CD4-positive, alpha-beta T cell treated with Interleukin-4 for 4 hours (primary cell): ENCODE measurements at regions not wholly inside any gene's neighbourhood (a gene's known extent, or its start where the extent isn't known, plus 50 kb on each side); places are given as distances from the start of the nearest gene placed in this dataset.

Experiments used
- DNase-seq: peaks from one replicate; pipeline ENCODE4 v3.0.0-alpha.2; 2020

- DNase-seq, result no peak
Measured at GRCh38 chr1:221109930-221110329, 230.7 kb downstream of the HLX start.

- no peak for DNase-seq
Measured at GRCh38 chr1:221117133-221117532, 237.9 kb downstream of the HLX start.

- DNase-seq, result no peak
Measured at GRCh38 chr1:221117548-221117951, 238.3 kb downstream of the HLX start.

GRCh38 chr1:221118176-221118937 lies 239.1 kb downstream of the HLX start:
- no peak for DNase-seq

GRCh38 chr1:221118938-221119320 lies 239.7 kb downstream of the HLX start:
- no peak for DNase-seq

- DNase-seq, result no peak
Measured at GRCh38 chr1:221122501-221122900, 243.3 kb downstream of the HLX start.

GRCh38 chr1:221125976-221126375 lies 246.7 kb downstream of the HLX start:
- no peak for DNase-seq

GRCh38 chr1:221137666-221138065 lies 258.4 kb downstream of the HLX start:
- no peak for DNase-seq

- DNase-seq, result no peak
Measured at GRCh38 chr1:221138516-221138915, 259.3 kb downstream of the HLX start.

GRCh38 chr1:221139991-221140390 lies 260.7 kb downstream of the HLX start:
- DNase-seq, result no peak

- no peak for DNase-seq
Measured at GRCh38 chr1:221141096-221141495, 261.9 kb downstream of the HLX start.

- DNase-seq, result no peak
Measured at GRCh38 chr1:221141606-221142285, 262.5 kb downstream of the HLX start.

- DNase-seq, result no peak
Measured at GRCh38 chr1:221148660-221149059, 269.4 kb downstream of the HLX start.

GRCh38 chr1:221149111-221149510 lies 269.9 kb downstream of the HLX start:
- no peak for DNase-seq

GRCh38 chr1:221149555-221150075 lies 270.4 kb downstream of the HLX start:
- DNase-seq, result no peak

GRCh38 chr1:221150996-221151395 lies 271.8 kb downstream of the HLX start:
- no peak for DNase-seq

- no peak for DNase-seq
Measured at GRCh38 chr1:221154932-221155331, 275.7 kb downstream of the HLX start.

GRCh38 chr1:221157026-221157761 lies 278.0 kb downstream of the HLX start:
- DNase-seq, result no peak

- no peak for DNase-seq
Measured at GRCh38 chr1:221159608-221160007, 280.4 kb downstream of the HLX start.

- no peak for DNase-seq
Measured at GRCh38 chr1:221161571-221162041, 282.4 kb downstream of the HLX start.

- DNase-seq, result no peak
Measured at GRCh38 chr1:221162352-221162751, 283.1 kb downstream of the HLX start.

- DNase-seq, result no peak
Measured at GRCh38 chr1:221162939-221163338, 283.7 kb downstream of the HLX start.

GRCh38 chr1:221164029-221164428 lies 284.8 kb downstream of the HLX start:
- no peak for DNase-seq
